Ovary (tissue), 3 donors: ENCODE measurements at regions not wholly inside any gene's neighbourhood (a gene's known extent, or its start where the extent isn't known, plus 50 kb on each side); places are given as distances from the start of the nearest gene placed in this dataset.

Experiments used
- CTCF ChIP-seq, 3 donors: fragments of 450-650 bp in 2 of 3; fragments of 200-600 bp in 1 of 3; IDR thresholded peaks; one replicate each; pipeline versions ENCODE4 v1.5.1 to v1.8.0; 2016 to 2022; ENCODE audit warnings: antibody characterized with exemption in 3 of 3, mild to moderate bottlenecking in 1 of 3
- POLR2A ChIP-seq: fragments of 450-650 bp; IDR thresholded peaks from one replicate; pipeline ENCODE4 v1.6.1; 2017; ENCODE audit warnings: antibody characterized with exemption, mild to moderate bottlenecking, moderate library complexity
- donor health status: DM: no; HTN: no; CAD: no.

GRCh38 chr4:82097504-82097903 lies 276.3 kb downstream of the HNRNPD start:
- TF ChIP-seq CTCF (IDR thresholded peaks at IDR 0.05) (no peak), POLR2A (no peak)
